ENCODE measurements at regions not wholly inside any gene's neighbourhood (a gene's known extent, or its start where the extent isn't known, plus 50 kb on each side); places are given as distances from the start of the nearest gene placed in this dataset.

DNA sequence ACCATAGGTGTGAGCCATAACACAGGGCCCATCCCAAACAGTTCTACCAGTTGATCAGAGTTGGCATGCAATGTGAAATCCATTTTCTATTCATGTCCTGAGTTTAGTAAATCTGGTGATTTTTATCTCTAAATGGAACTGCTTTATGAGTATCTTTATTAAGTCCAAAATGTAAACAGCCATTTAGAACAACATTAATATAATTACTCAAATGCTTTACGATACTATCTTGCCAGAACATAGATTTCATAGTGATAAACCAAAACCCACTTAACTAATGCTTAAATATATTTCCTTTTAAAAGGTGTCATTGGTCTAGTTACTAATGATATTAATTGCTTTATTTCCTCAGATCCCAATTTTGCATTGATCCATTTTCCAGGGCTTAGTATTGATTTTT, 80.7 kb downstream of the PLCE1 start:
- TF ChIP-seq JUND (IDR thresholded peaks at IDR 0.05; ENCODE audit: low read depth), result no peak
- in situ Hi-C loops (cut with HindIII; ENCODE audit: low pct_unique_long_range_greater_than_20kb, low sequenced_read_pairs), result no loop called here
- DNase-seq (ENCODE audit: low read depth in 1 of 2, low spot score in 1 of 2), result no peak

- DNase-seq (ENCODE audit: low read depth in 1 of 2, low spot score in 1 of 2), result peak; percentile 24 to 82
- 0 out of 2 replicates have a peak, but pooled peaks have one; percentile 32 for TF ChIP-seq JUND (IDR thresholded peaks at IDR 0.05; ENCODE audit: low read depth)
- in situ Hi-C loops (cut with HindIII; ENCODE audit: low pct_unique_long_range_greater_than_20kb, low sequenced_read_pairs), result no loop called here
These were observed 81.8 kb downstream of the PLCE1 start for GRCh38 chr10:94075506-94075905.

DNA sequence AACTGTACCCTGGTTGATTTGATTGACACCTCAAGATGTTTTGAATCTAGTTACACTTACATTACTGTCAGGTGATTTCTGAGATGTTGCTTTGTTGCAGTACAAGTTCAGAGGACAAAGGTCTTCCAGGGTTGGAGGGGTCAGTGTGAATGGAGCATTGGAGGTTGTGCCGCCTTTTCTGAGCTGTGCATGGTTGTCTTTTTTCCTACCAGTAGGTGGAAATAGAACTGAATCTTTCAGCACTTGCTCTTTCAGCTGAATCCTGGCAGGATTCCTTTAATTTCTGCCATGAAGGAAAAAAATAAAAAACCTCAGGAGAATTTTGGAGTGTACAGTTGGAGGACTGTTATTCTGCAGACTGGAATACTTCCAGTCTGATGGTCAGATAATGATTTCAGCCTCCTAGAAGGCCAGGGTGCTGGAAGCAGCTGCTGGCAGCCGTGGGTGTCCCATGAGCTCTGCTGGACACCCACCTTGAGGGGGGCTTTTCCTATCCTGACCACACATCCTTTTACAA, 82.7 kb downstream of the PLCE1 start:
- in situ Hi-C loops (cut with HindIII; ENCODE audit: low pct_unique_long_range_greater_than_20kb, low sequenced_read_pairs), result no loop called here
- no peak for TF ChIP-seq JUND (IDR thresholded peaks at IDR 0.05; ENCODE audit: low read depth)
- peak in 1 of 2 experiments; percentile 75 for DNase-seq (ENCODE audit: low read depth in 1 of 2, low spot score in 1 of 2)

DNA sequence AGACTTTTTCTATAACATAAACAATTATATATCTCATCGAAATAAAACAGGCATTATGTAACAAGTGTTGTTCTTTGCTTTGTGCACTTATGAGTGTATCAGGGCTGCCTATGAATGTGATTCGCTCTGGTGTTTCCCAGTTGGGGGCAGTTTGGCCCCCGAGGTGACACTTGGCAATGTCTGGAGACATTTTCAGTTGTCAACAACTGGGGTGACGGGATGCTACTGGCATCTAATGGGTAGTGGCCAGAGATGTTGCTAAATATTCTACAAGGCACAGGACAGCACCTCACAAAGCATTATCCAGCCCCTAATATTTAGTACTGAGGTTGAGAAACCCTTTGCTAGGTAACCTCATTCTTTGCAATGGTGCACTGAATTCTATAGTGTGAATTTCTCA, 83.3 kb downstream of the PLCE1 start:
- TF ChIP-seq JUND (IDR thresholded peaks at IDR 0.05; ENCODE audit: low read depth), result no peak
- DNase-seq (ENCODE audit: low read depth in 1 of 2, low spot score in 1 of 2), result no peak
- in situ Hi-C loops (cut with HindIII; ENCODE audit: low pct_unique_long_range_greater_than_20kb, low sequenced_read_pairs), result no loop called here

DNA sequence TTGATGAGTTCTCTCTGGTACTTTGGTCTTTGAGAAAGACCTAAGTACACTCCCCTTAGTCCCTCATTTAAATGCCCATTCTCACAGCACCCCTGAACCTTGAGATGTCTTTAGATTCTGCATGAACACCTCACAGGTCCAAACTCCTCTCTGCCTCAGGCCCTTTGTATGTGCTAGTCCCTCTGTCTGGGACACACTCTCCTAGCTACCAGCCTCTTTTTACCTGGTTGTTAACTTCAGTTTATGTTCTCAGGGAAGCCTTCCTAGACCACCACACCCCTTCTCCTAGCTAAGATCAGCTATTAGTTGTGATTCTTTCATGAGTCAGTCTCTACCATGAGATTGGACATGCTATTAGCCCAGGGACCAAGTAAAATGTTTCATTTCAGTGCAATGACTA, 86.4 kb downstream of the PLCE1 start:
- no peak for TF ChIP-seq JUND (IDR thresholded peaks at IDR 0.05; ENCODE audit: low read depth)
- in situ Hi-C loops (cut with HindIII; ENCODE audit: low pct_unique_long_range_greater_than_20kb, low sequenced_read_pairs), result no loop called here
- DNase-seq (ENCODE audit: low read depth in 1 of 2, low spot score in 1 of 2), result no peak

DNA sequence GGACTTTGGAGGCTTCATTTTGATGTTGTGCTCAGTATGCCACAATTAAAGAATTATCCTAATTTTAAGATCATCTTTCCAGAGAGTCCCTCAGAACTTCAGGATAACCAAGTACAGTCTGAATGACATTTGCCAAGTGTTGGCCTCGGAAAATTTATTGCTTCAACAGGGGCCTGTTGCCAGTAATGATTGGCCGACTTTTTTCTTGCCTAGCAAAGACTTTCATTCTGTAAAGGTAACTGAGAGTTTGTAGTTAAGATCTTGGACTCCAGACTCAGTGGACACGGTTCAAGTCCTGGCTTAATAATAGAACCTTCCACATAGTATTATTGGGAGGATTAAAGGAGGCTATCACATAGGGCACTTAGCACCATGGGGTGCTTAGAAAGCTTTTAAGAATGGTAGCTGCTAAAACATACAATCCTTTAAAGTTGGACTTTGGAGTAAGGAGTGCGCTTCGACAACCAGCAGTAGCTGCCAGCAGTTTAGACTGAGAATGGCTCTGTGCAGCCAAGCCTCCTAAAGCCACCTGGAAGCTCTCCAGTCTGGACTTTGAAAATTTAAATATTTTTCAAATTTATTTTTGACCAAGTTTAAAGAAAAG, 90.0 kb downstream of the PLCE1 start:
- DNase-seq (ENCODE audit: low read depth in 1 of 2, low spot score in 1 of 2), result no peak
- TF ChIP-seq JUND (IDR thresholded peaks at IDR 0.05; ENCODE audit: low read depth), result no peak
- in situ Hi-C loops (cut with HindIII; ENCODE audit: low pct_unique_long_range_greater_than_20kb, low sequenced_read_pairs), result no loop called here

DNA sequence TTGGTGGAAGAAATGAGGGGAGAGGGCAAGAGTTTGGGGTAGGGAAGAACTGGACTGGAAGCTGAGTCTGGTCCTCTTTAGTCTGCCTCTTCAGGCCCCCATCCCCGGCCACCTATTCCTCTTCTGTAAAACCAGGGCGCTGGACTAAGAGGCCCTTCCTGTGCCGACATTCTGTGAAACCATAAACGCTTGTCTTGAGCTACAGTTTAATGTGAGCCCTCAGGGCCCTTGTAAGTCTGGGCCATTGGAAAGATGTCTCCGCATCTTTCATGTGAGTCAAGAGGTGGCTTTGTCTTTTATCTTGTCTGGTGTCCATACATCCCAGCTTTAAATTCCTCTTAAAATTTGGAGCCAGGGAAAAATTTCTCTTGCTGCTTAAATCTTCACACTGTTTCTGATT, 90.6 kb downstream of the PLCE1 start:
- DNase-seq (ENCODE audit: low read depth in 1 of 2, low spot score in 1 of 2), result no peak
- TF ChIP-seq JUND (IDR thresholded peaks at IDR 0.05; ENCODE audit: low read depth), result no peak
- in situ Hi-C loops (cut with HindIII; ENCODE audit: low pct_unique_long_range_greater_than_20kb, low sequenced_read_pairs), result no loop called here

DNA sequence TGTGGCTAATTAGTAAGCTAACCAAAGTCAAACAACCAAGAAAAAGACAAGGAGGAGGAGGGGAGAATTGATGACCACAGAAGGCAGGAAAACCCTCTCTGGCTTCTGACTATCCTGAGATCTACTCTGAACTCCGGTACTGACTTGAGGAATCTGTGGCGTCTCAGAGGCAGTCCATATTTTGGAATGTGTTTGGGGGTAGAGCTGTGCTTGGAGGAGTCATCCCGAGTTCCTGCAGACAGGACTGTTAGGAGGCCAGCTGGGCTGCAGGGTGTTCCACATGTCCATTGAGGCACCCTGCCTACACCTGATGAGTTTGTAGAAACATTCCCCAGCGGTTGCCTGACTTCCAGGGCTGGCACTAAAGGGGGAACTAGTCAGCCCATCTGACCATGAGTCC, 91.6 kb downstream of the PLCE1 start:
- in situ Hi-C loops (cut with HindIII; ENCODE audit: low pct_unique_long_range_greater_than_20kb, low sequenced_read_pairs), result no loop called here
- TF ChIP-seq JUND (IDR thresholded peaks at IDR 0.05; ENCODE audit: low read depth), result no peak
- peak in 1 of 2 experiments; percentile 47 for DNase-seq (ENCODE audit: low read depth in 1 of 2, low spot score in 1 of 2)

- in situ Hi-C loops (cut with HindIII; ENCODE audit: low pct_unique_long_range_greater_than_20kb, low sequenced_read_pairs), result no loop called here
- peak; percentile 43; the same call in 1 of the 2 replicates for TF ChIP-seq JUND (IDR thresholded peaks at IDR 0.05; ENCODE audit: low read depth)
- DNase-seq (ENCODE audit: low read depth in 1 of 2, low spot score in 1 of 2), result peak; percentile 30 to 89
These were observed 92.2 kb downstream of the PLCE1 start for GRCh38 chr10:94085766-94086437.

GRCh38 chr10:94088926-94089381, 95.2 kb downstream of the PLCE1 start:
- no peak for TF ChIP-seq JUND (IDR thresholded peaks at IDR 0.05; ENCODE audit: low read depth)
- in situ Hi-C loops (cut with HindIII; ENCODE audit: low pct_unique_long_range_greater_than_20kb, low sequenced_read_pairs), result no loop called here
- peak; percentile 43 to 74 for DNase-seq (ENCODE audit: low read depth in 1 of 2, low spot score in 1 of 2)

GRCh38 chr10:94091649-94092048, 97.9 kb downstream of the PLCE1 start:
- in situ Hi-C loops (cut with HindIII; ENCODE audit: low pct_unique_long_range_greater_than_20kb, low sequenced_read_pairs), result no loop called here
- TF ChIP-seq JUND (IDR thresholded peaks at IDR 0.05; ENCODE audit: low read depth), result no peak
- no peak for DNase-seq (ENCODE audit: low read depth in 1 of 2, low spot score in 1 of 2)

DNA sequence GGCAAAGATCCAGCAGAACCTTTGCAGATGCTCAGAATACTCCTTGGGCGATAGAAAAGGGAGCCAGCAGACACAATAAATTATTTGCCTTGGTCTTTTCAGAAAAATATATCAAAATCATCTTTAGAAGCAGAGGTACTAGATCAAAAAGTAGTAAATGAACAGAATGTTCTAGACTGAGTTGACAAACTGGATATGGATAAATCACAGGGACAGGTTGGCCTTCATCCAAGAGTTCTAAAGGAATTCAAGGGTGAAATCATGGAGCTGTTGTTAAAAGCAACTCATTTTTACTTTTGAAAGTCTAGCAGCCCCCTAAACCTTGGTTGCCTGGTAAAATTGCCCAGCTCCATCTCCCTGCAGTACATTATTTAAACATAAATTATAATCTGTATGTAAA, 99.1 kb downstream of the PLCE1 start:
- TF ChIP-seq JUND (IDR thresholded peaks at IDR 0.05; ENCODE audit: low read depth), result no peak
- in situ Hi-C loops (cut with HindIII; ENCODE audit: low pct_unique_long_range_greater_than_20kb, low sequenced_read_pairs), result no loop called here
- peak in 1 of 2 experiments; percentile 68 for DNase-seq (ENCODE audit: low read depth in 1 of 2, low spot score in 1 of 2)

- in situ Hi-C loops (cut with HindIII; ENCODE audit: low pct_unique_long_range_greater_than_20kb, low sequenced_read_pairs), result no loop called here
- DNase-seq (ENCODE audit: low read depth in 1 of 2, low spot score in 1 of 2), result no peak
- no peak for TF ChIP-seq JUND (IDR thresholded peaks at IDR 0.05; ENCODE audit: low read depth)
These were observed 99.7 kb downstream of the PLCE1 start for GRCh38 chr10:94093286-94093905.

All from T47D (cell line).